ENCODE measurements at regions not wholly inside any gene's neighbourhood (a gene's known extent, or its start where the extent isn't known, plus 50 kb on each side); places are given as distances from the start of the nearest gene placed in this dataset.

DNA sequence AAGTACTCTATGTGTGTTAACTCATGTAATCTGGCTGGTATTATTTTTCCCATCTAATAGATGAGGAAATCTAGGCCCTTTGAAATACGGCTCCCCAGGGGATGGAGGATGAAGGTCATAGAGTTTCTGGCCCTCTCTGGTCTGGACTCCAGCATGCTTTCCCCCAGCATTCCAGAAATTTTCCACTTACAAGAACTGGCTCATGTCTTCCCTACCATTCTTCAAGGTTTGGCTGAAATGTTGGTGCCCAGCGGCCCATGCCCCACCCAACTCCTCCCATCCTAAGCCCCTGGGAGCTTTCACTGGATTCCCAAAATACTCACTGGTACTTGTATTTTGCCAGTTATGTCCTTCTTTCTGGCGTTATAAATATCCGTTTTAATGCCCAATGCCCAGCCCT is 237.5 kb upstream of the NLRP1 start:
- TF ChIP-seq, protein P1, sequence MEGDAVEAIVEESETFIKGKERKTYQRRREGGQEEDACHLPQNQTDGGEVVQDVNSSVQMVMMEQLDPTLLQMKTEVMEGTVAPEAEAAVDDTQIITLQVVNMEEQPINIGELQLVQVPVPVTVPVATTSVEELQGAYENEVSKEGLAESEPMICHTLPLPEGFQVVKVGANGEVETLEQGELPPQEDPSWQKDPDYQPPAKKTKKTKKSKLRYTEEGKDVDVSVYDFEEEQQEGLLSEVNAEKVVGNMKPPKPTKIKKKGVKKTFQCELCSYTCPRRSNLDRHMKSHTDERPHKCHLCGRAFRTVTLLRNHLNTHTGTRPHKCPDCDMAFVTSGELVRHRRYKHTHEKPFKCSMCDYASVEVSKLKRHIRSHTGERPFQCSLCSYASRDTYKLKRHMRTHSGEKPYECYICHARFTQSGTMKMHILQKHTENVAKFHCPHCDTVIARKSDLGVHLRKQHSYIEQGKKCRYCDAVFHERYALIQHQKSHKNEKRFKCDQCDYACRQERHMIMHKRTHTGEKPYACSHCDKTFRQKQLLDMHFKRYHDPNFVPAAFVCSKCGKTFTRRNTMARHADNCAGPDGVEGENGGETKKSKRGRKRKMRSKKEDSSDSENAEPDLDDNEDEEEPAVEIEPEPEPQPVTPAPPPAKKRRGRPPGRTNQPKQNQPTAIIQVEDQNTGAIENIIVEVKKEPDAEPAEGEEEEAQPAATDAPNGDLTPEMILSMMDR (IDR thresholded peaks at IDR 0.05 in 8 of 11, conservative IDR thresholded peaks at IDR 0.05 in 3 of 11): no peak
- TF ChIP-seq POLR2A (IDR thresholded peaks at IDR 0.05): no peak
- no peak for TF ChIP-seq POLR2AphosphoS5 (IDR thresholded peaks at IDR 0.05)

Measured in spleen (tissue), 7 donors.